ENCODE measurements at regions not wholly inside any gene's neighbourhood (a gene's known extent, or its start where the extent isn't known, plus 50 kb on each side); places are given as distances from the start of the nearest gene placed in this dataset.

GRCh38 chr13:50277127-50277526 lies 261.9 kb downstream of the KCNRG start:
- dilution Hi-C loops (cut with HindIII; ENCODE audit: low sequenced_read_pairs, unreplicated experiment) = no loop called here

More at GRCh38 chr13:50277127-50277526, 261.9 kb downstream of the KCNRG start:
- no peak overlapping the region for H2BK120ac ChIP-seq (ENCODE audit: low read depth, low read length)
- no peak overlapping the region for H3K14ac ChIP-seq (replicated peaks; ENCODE audit: low read depth, low read length)
- WGBS, 2 experiments (ENCODE audit: extremely low coverage in 2 of 2, insufficient read length in 1 of 2) = no CpG with 5 or more reads among the region's 6 CpGs
- H3K27ac ChIP-seq (ENCODE audit: insufficient read depth, low read length) = no peak overlapping the region
- no peaks in the 10 kb centered on the region for H4K20me1 ChIP-seq (ENCODE audit: insufficient read depth, low read length)
- no peak overlapping the region for H2BK15ac ChIP-seq (ENCODE audit: low read depth, low read length)
- no peak overlapping the region for H3K4me2 ChIP-seq (ENCODE audit: low read depth, low read length)
- no peak overlapping the region for H4K5ac ChIP-seq (ENCODE audit: low read depth, low read length)
- no peak for ATAC-seq (ENCODE audit: low read depth)
- H3K9me3 ChIP-seq (ENCODE audit: control insufficient read depth, insufficient read depth, low read length) = peaks cover 4% of the 10 kb centered on the region
- H2AK9ac ChIP-seq (replicated peaks; ENCODE audit: low read depth, low read length, poor library complexity) = no peak overlapping the region
- no peaks in the 10 kb centered on the region for H3K79me1 ChIP-seq (ENCODE audit: low read depth in 1 of 2, low read length in 2 of 2)
- no peak overlapping the region for H3K4me3 ChIP-seq (ENCODE audit: insufficient read depth, low read depth, low read length)
- H4K8ac ChIP-seq (ENCODE audit: low read depth in 2 of 2, low read length in 2 of 2) = no peak overlapping the region
- no peak overlapping the region for H3K18ac ChIP-seq (ENCODE audit: low read depth, low read length)
- no peaks in the 10 kb centered on the region for H3K4me1 ChIP-seq (ENCODE audit: control insufficient read depth, insufficient read depth, low read length)
- no peak overlapping the region for H3K23ac ChIP-seq (ENCODE audit: low read depth, low read length)
- no TSS peak for BruUV-seq (replicated peaks)
- intact Hi-C loops (cut with micrococcal nuclease) = no loop called here
- H2AFZ ChIP-seq (replicated peaks; ENCODE audit: low read length, poor library complexity) = no peak overlapping the region
- no peak overlapping the region for H3K4ac ChIP-seq (ENCODE audit: low read depth, low read length)
- H2BK5ac ChIP-seq (ENCODE audit: low read depth, low read length, poor library complexity, severe bottlenecking) = no peak overlapping the region
- TF ChIP-seq RAD21 (IDR thresholded peaks at IDR 0.05; ENCODE audit: low read length) (no peak), BHLHE40 (IDR thresholded peaks at IDR 0.05; ENCODE audit: low read depth, low read length) (no peak), ELK1 (IDR thresholded peaks at IDR 0.05; ENCODE audit: borderline replicate concordance, low read depth, low read length) (no peak), CTCF (conservative IDR thresholded peaks at IDR 0.05; ENCODE audit: low read depth, low read length) (no peak), MXI1 (IDR thresholded peaks at IDR 0.05; ENCODE audit: borderline replicate concordance, low read depth, low read length) (no peak), MAZ (IDR thresholded peaks at IDR 0.05; ENCODE audit: borderline replicate concordance, low read depth, low read length) (no peak), USF2 (IDR thresholded peaks at IDR 0.05; ENCODE audit: low read depth, low read length) (no peak), NFE2L2 (IDR thresholded peaks at IDR 0.05; ENCODE audit: low read depth, low read length) (no peak), CEBPB (IDR thresholded peaks at IDR 0.05; ENCODE audit: low read depth, low read length) (no peak), SMC3 (IDR thresholded peaks at IDR 0.05; ENCODE audit: low read depth, low read length) (no peak), RCOR1 (IDR thresholded peaks at IDR 0.05; ENCODE audit: insufficient replicate concordance, low read length) (no peak), FOS (IDR thresholded peaks at IDR 0.05; ENCODE audit: low read depth, low read length) (no peak), MAFK (IDR thresholded peaks at IDR 0.05; ENCODE audit: low read depth, low read length) (no peak), CHD1 (IDR thresholded peaks at IDR 0.05; ENCODE audit: low read depth, low read length) (no peak), POLR2A (IDR thresholded peaks at IDR 0.05; ENCODE audit: low read depth, low read length) (no peak), RFX5 (IDR thresholded peaks at IDR 0.05; ENCODE audit: low read depth, low read length) (no peak)
- H3K9me1 ChIP-seq (ENCODE audit: insufficient read depth, low read length) = no peaks in the 10 kb centered on the region
- no peak overlapping the region for H3K9ac ChIP-seq (ENCODE audit: low read depth, low read length)
- DNase-seq = no peak
- peaks cover 4% of the 10 kb centered on the region for H3K27me3 ChIP-seq (ENCODE audit: control insufficient read depth, insufficient read depth, low read length)
- no peak overlapping the region for H2BK20ac ChIP-seq (ENCODE audit: low read depth, low read length)
- H3K56ac ChIP-seq (ENCODE audit: extremely low read depth, insufficient read depth, low read length) = no peak overlapping the region
- no peaks in the 10 kb centered on the region for H3K36me3 ChIP-seq (ENCODE audit: control insufficient read depth, insufficient read depth, low read length)
- CTCF ChIA-PET = no interaction called here
- POLR2A ChIA-PET (ENCODE audit: unreplicated experiment) = no interaction called here
- in situ Hi-C loops (cut with MboI; ENCODE audit: low sequenced_read_pairs) = no loop called here
- no peak overlapping the region for H2AK5ac ChIP-seq (ENCODE audit: low read depth, low read length)
- H4K91ac ChIP-seq (ENCODE audit: insufficient read depth, low read depth, low read length) = no peak overlapping the region
